HEK293T (cell line): ENCODE measurements at regions not wholly inside any gene's neighbourhood (a gene's known extent, or its start where the extent isn't known, plus 50 kb on each side); places are given as distances from the start of the nearest gene placed in this dataset.

Experiments
- BHLHE40 ChIP-seq: fragments of 450-650 bp; IDR thresholded peaks from 2 replicates; pipeline ENCODE4 v1.6.1; 2016; ENCODE audit warnings: mild to moderate bottlenecking, moderate library complexity, borderline replicate concordance
- L3MBTL2 ChIP-seq: fragments of 450-650 bp; conservative IDR thresholded peaks from 2 replicates; pipeline ENCODE4 v1.6.1; 2016; ENCODE audit warnings: mild to moderate bottlenecking
- SUZ12 ChIP-seq: fragments of 450-650 bp; IDR thresholded peaks from 2 replicates; pipeline ENCODE4 v1.6.1; 2016; ENCODE audit warnings: mild to moderate bottlenecking

DNA sequence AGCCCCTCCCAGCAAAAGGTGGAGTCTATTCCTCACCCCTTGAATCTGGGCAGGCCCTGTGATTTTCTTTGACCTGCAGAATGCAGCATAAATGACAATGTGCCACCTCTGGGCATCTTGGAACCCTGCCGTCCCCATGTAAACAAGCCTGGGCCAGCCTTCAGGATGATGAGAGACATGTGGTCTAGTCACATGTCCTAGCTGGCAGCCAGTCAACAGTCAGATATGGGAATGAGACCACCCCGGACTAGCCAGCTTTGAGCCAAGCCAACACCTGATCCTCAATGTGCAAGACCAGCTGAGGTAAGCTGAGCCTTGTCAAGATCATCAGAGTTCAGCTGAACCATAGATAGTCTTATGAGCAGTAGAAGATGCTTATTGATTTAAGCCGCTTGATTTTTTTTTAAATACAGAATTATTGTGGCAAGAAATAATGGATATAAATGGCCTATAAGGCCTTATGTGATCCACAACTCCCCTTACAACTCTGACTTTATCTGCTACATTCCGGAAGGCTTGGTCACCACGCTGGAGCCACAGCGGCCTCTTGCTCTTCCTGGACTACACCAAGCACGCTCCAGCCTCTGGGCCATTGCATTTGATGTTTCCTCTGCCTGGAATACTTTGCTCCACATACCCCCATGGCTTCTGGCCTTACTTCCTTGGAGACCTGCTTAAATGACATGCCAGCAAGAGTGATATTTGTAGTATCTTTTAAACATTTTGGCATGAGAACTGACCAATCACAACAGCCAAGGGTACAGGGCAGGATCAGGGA, 225.9 kb upstream of the SESN3 start:
- TF ChIP-seq L3MBTL2 = no peak
- no peak for TF ChIP-seq BHLHE40
- no peak for TF ChIP-seq SUZ12
